K562 (cell line): ENCODE measurements at regions not wholly inside any gene's neighbourhood (a gene's known extent, or its start where the extent isn't known, plus 50 kb on each side); places are given as distances from the start of the nearest gene placed in this dataset.

Experiments
- ATAC-seq: fragments of 200-7000 bp; cut with Tn5 transposase; 3 replicates; pipeline ENCODE4 v1.9.1; 2020; ENCODE audit warnings: moderate library complexity
- BruUV-seq: library from RNA; stranded (reverse); fragments of 400-500 nt; replicated peaks from 2 replicates; lab custom pipeline; 2021; lab: Mats Ljungman, UMichigan
- CTCF ChIA-PET: fragments of 300-600 bp; formaldehyde crosslinking; extraction: SDS; loops from one replicate; lab custom pipeline; 2021; ENCODE audit warnings: low intra/inter-chr PET ratio; lab: Yijun Ruan, JAX
- POLR2A ChIA-PET: fragments of 300-600, 350-650 bp; sonication (Branson Sonifier 250); formaldehyde crosslinking; extraction: SDS; loops from one replicate; lab custom pipeline; 2021; ENCODE audit warnings: antibody characterized with exemption, inconsistent platforms; lab: Yijun Ruan, JAX
- DNase-seq, 4 experiments: peaks; one replicate each; pipeline versions ENCODE4 v3.0.0 to v3.0.0-alpha.2; 2011 to 2018; ENCODE audit warnings: low spot score in 3 of 4, mixed read lengths in 3 of 4; ENCODE audit errors: extremely low read depth in 1 of 4
- FAIRE-seq: peaks from 2 replicates; lab custom pipeline; 2011; peaks lifted over from hg19 to GRCh38; lab: Jason Lieb, UNC
- H2AFZ ChIP-seq: 2 replicates; pipeline ENCODE4 v1.6.0; 2011; ENCODE audit warnings: low read depth, low read length, control low read depth, inconsistent platforms
- H3K27ac ChIP-seq: fragments of 200-600 bp; 3 replicates; pipeline ENCODE4 v1.8.0; 2011; ENCODE audit warnings: low read depth, mild to moderate bottlenecking, control low read depth, inconsistent platforms, low read length, moderate library complexity, mixed read lengths; ENCODE audit errors: extremely low read depth
- H3K27me3 ChIP-seq, 2 experiments: fragments of 300-600 bp in 1 of 2; 2 replicates in 1 of 2; 3 replicates in 1 of 2; pipeline versions ENCODE4 v1.6.0 to v1.8.0; 2011; ENCODE audit warnings: inconsistent platforms in 2 of 2, low read length in 2 of 2, mild to moderate bottlenecking in 1 of 2, mixed read lengths in 1 of 2, moderate library complexity in 1 of 2; ENCODE audit not compliant: control insufficient read depth in 2 of 2, insufficient read depth in 2 of 2
- H3K36me3 ChIP-seq: fragments of 300-600 bp; 3 replicates; pipeline ENCODE4 v1.8.0; 2011; ENCODE audit warnings: mild to moderate bottlenecking, low read length, inconsistent platforms; ENCODE audit not compliant: control insufficient read depth, insufficient read depth
- H3K4me1 ChIP-seq, 2 experiments: fragments of 200-600 bp in 1 of 2; replicated peaks in 1 of 2; 2 replicates in 1 of 2; 3 replicates in 1 of 2; pipeline versions ENCODE4 v1.5.1 to v1.8.0; 2011; ENCODE audit warnings: inconsistent platforms in 2 of 2, low read length in 2 of 2, mild to moderate bottlenecking in 1 of 2, mixed read lengths in 1 of 2, moderate library complexity in 1 of 2; ENCODE audit not compliant: control insufficient read depth in 2 of 2, insufficient read depth in 2 of 2
- H3K4me2 ChIP-seq: 2 replicates; pipeline ENCODE4 v1.6.1; 2011; ENCODE audit warnings: low read length, control low read depth, inconsistent platforms, mixed read lengths; ENCODE audit not compliant: insufficient read depth
- H3K4me3 ChIP-seq: fragments of 200-600 bp; sonication (generic), shearing (Covaris generic); 2 replicates; pipeline ENCODE4 v1.5.1; 2016; ENCODE audit warnings: control low read depth, inconsistent platforms
- H3K79me2 ChIP-seq: fragments of 200-600 bp; 3 replicates; pipeline ENCODE4 v1.8.0; 2011; ENCODE audit warnings: low read length, inconsistent platforms; ENCODE audit not compliant: control insufficient read depth, insufficient read depth
- H3K9ac ChIP-seq, 2 experiments: 2 replicates each; pipeline versions ENCODE4 v1.6.0 to v1.6.1; 2011; ENCODE audit warnings: low read depth in 2 of 2, low read length in 2 of 2, control low read depth in 1 of 2, inconsistent platforms in 1 of 2, mild to moderate bottlenecking in 1 of 2, mixed read lengths in 1 of 2; ENCODE audit not compliant: insufficient read depth in 1 of 2
- H3K9me1 ChIP-seq: one replicate; pipeline ENCODE4 v1.6.0; 2011; ENCODE audit warnings: inconsistent platforms, mild to moderate bottlenecking, low read length, moderate library complexity; ENCODE audit not compliant: control insufficient read depth, insufficient read depth
- H3K9me3 ChIP-seq: replicated peaks from 2 replicates; pipeline ENCODE4 v1.5.1; 2011; ENCODE audit warnings: low read depth, low read length, inconsistent platforms; ENCODE audit not compliant: control insufficient read depth, insufficient read depth
- H4K20me1 ChIP-seq: replicated peaks from 2 replicates; pipeline ENCODE4 v1.6.1; 2011; ENCODE audit warnings: low read length, inconsistent platforms, mixed read lengths; ENCODE audit not compliant: control insufficient read depth, insufficient read depth
- ETS1 ChIP-seq: conservative IDR thresholded peaks from 2 replicates; pipeline ENCODE4 v1.6.1; 2011; ENCODE audit warnings: low read depth, mild to moderate bottlenecking, low read length; ENCODE audit not compliant: control insufficient read depth
- ETV6 ChIP-seq, 3 experiments: fragments of 150-350 bp in 1 of 3; sonication (generic) in 1 of 3; formaldehyde crosslinking in 1 of 3; IDR thresholded peaks; 2 replicates each; pipeline versions ENCODE4 v1.6.1 to v1.8.0; 2014 to 2022; ENCODE audit warnings: borderline replicate concordance in 2 of 3, low read depth in 2 of 3, antibody characterized with exemption in 1 of 3, low read length in 1 of 3, mild to moderate bottlenecking in 1 of 3, missing genetic modification reagents in 1 of 3
- FOS ChIP-seq: IDR thresholded peaks from 3 replicates; pipeline ENCODE4 v1.6.1; 2011; ENCODE audit not compliant: insufficient read length; ENCODE audit errors: extremely low read depth
- FUS ChIP-seq: fragments of 200-400 bp; formaldehyde crosslinking; optimal IDR thresholded peaks from 2 replicates; pipeline ENCODE3; 2017; ENCODE audit warnings: low read depth, low read length
- GTF2A2 ChIP-seq: IDR thresholded peaks from 2 replicates; pipeline ENCODE4 v1.6.1; 2016; ENCODE audit warnings: mild to moderate bottlenecking, missing genetic modification characterization, missing compliant biosample characterization
- NCOR1 ChIP-seq: fragments of 450-650 bp; IDR thresholded peaks from 2 replicates; pipeline ENCODE4 v1.6.1; 2016; ENCODE audit warnings: mild to moderate bottlenecking, moderate library complexity
- STAT5A ChIP-seq: IDR thresholded peaks from 2 replicates; pipeline ENCODE4 v1.6.1; 2012; ENCODE audit warnings: low read length, inconsistent platforms, borderline replicate concordance
- TARDBP ChIP-seq: fragments of 450-650 bp; IDR thresholded peaks from 2 replicates; pipeline ENCODE4 v1.6.1; 2016
- ZNF445 ChIP-seq: fragments of 250-450 bp; sonication (Bioruptor Pico); IDR thresholded peaks from 2 replicates; pipeline ENCODE4 v1.4.0; 2020; ENCODE audit warnings: low read depth, mild to moderate bottlenecking, moderate library complexity
- WGBS: fragments of 100-300 bp; shearing (Covaris generic); methylation state at CpG from one replicate; pipeline ENCODE4 v1.1.6; 2016; ENCODE audit warnings: low coverage, mixed read lengths; ENCODE audit not compliant: insufficient coverage; ENCODE audit errors: missing lambda C conversion rate; 5-methylcytosine and 5-hydroxymethylcytosine counted together
- in situ Hi-C: fragments of 300-500 bp; cut with MboI; formaldehyde crosslinking; loops from 4 replicates; pipeline ENCODE4 v1.15.0; 2018; ENCODE audit warnings: inconsistent platforms, mixed read lengths
- intact Hi-C: fragments of 100-400 bp; cut with micrococcal nuclease; formaldehyde crosslinking; loops from 2 replicates; pipeline ENCODE4 v1.14.2; 2022

GRCh38 chr17:79392598-79392997, 218.3 kb downstream of the RBFOX3 start:
- no peaks in the 10 kb centered on the region for H3K79me2 ChIP-seq
- H3K9me1 ChIP-seq, result peaks cover 4% of the 10 kb centered on the region
- FAIRE-seq, result no peak
- peaks cover 3% of the 10 kb centered on the region; the same call in 1 of the 2 replicates for H3K9me3 ChIP-seq
- no peak overlapping the region for H3K4me3 ChIP-seq
- H3K4me1 ChIP-seq, result no peaks in the 10 kb centered on the region
- no peak overlapping the region for H3K4me2 ChIP-seq
- no peaks in the 10 kb centered on the region for H3K36me3 ChIP-seq
- no peak overlapping the region for H3K9ac ChIP-seq
- WGBS, result 6% methylated on average over 5 of the region's 5 CpGs
- POLR2A ChIA-PET, result interaction anchor here (0.6 to 0.7 kb wide), 3 partner anchors 13 to 308 kb away, joined by 3 to 4 read pairs (median 3); no protein-coding TSS in a partner anchor
- no peak for DNase-seq
- BruUV-seq, result no TSS peak
- H3K27ac ChIP-seq, result no peak overlapping the region
- TF ChIP-seq TARDBP (no peak), ETS1 (no peak), FOS (no peak), ZNF445 (CRISPR knock-in tag) (no peak), ETV6 (IDR thresholded peaks at IDR 0.05; ENCODE audit: borderline replicate concordance in 1 of 2, low read depth in 2 of 2, low read length in 1 of 2) (no peak), ETV6 (CRISPR knock-in tag; IDR thresholded peaks at IDR 0.05; ENCODE audit: borderline replicate concordance) (no peak), GTF2A2 (tag) (no peak), NCOR1 (no peak), STAT5A (no peak), FUS (no peak)
- TF ChIP-seq, all 486 proteins: peak for 0
- CTCF ChIA-PET, result interaction anchor here (0.6 to 1.5 kb wide), 4 partner anchors 205 to 305 kb away, joined by 3 to 7 read pairs (median 4); no protein-coding TSS in a partner anchor
- intact Hi-C loops (loop anchor here (2.0 kb wide), 1 partner anchor 204 kb away; no protein-coding TSS in a partner anchor), in situ Hi-C loops (loop anchor here (5.0 to 25.0 kb wide), 2 partner anchors 205 to 330 kb away; partner anchors contain the start of gene ENGASE)
- Histone ChIP-seq H2AFZ (no peak overlapping the region), H3K27me3 (peaks cover 12 to 88% of the 10 kb centered on the region in 2 experiments), H4K20me1 (peaks cover 27% of the 10 kb centered on the region)
- no peak for ATAC-seq
